HG03521 (cell line): ENCODE measurements at regions not wholly inside any gene's neighbourhood (a gene's known extent, or its start where the extent isn't known, plus 50 kb on each side); places are given as distances from the start of the nearest gene placed in this dataset.
"Not testable (repeated sequence)": the region's sequence is repeated elsewhere in the genome, so short reads cannot be mapped to it uniquely, and the experiment has no call there.

Source experiments
- ATAC-seq: cut with Tn5 transposase; IDR thresholded peaks from one replicate; pipeline ENCODE4 v1.9.1; 2021; ENCODE audit warnings: mild to moderate bottlenecking, moderate library complexity; ENCODE audit not compliant: unreplicated experiment

- ATAC-seq: not testable (repeated sequence)
Measured at GRCh38 chr2:89537862-89538261, 846.4 kb downstream of the RPIA start.

DNA sequence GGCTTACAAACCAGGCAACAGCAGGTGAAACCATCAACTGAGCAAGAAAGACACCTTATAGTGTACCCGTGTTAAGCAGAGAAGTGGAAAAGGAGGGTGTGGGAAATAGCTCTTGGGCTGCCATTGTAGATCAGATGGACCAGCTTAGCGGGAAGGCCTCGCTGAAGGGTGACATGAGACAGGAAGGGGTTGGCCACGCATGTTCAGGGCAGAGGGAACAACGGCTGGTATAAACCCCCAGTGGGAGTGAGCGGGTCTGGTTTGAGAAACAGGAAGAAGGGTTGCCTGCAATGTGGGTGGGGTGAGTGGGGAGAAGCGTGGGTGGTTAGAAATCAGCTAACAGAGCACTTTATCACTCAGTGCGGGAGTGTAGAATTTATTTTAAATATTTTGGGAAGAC is 852.6 kb downstream of the RPIA start:
- not testable (repeated sequence) for ATAC-seq

DNA sequence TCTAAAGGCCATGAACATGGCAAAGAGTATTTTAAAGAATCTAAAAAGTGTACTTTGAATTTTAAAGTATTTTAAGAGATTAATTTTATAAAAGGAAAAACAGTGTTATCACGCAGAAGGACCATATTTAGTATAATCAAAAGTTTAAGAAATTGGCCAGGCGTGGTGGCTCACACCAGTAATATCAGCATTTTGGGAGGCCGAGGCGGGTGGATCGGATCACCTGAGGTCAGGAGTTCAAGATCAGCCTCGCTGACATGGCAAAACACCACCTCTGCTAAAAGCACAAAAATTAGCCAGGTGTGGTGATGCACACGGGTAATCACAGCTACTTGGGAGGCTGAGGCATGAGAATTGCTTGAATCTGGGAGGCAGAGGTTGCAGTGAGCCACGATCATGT is 887.7 kb downstream of the RPIA start:
- not testable (repeated sequence) for ATAC-seq

GRCh38 chr2:89582816-89583215 is 891.3 kb downstream of the RPIA start:
- not testable (repeated sequence) for ATAC-seq

DNA sequence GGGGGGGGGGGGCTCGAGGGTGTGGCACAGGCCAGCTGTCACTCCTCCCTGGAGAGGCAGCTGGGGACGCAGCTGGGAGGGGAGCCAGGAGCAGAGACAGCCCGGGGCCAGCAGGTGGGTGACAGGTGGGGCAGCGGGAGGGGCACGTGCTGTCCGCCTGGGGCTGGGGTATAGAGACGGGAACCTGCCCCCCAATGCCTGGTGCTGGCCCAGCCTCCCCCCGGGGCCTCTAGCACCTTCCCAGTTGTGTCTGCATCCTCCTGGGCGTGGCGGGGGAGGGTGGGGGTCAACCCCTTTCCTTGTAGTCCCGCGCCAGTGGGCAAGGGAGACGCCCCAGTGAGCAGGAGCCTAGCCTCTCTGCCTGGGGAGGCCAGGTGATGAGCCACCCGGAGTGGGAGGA is 892.6 kb downstream of the RPIA start:
- ATAC-seq: not testable (repeated sequence)

DNA sequence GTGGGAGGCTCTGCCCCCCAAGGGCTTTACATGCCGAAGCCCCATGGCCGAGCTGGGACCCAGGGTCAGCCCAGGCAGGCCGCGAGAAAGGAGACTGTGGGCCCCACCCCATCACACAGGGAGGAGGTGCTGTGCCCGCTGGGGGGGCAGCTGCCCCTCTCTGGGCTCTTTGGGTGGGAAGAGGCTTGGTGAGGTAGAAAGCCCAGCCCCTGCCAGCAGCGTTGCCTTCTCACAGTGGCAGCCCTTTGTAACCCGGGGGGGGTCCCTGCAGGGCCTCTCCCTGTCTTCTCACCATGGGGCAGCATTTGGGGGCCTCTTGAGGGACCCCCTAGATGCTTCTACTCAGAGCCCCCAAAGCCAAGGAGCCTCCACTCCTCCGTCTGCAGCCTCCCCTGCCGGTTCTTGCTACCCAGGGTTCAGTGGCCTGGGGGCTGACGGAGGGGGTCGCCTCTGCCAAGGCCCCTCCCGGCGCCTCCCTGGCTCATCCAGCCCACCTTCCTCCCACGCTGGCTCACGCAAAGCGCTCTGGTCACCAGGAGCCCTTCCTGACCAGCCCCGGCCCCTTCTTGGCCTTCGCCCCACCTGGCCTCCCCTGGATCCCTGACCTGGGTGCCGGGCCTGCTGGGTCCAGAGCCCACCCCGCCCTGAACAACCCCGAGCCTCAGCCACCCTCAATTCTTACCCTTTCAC is 893.5 kb downstream of the RPIA start:
- not testable (repeated sequence) for ATAC-seq

GRCh38 chr2:89585558-89585920 is 894.1 kb downstream of the RPIA start:
- ATAC-seq: peak; percentile 95

- ATAC-seq: not testable (repeated sequence)
Measured at GRCh38 chr2:89599843-89600242, 908.4 kb downstream of the RPIA start.

- not testable (repeated sequence) for ATAC-seq
Measured at GRCh38 chr2:89606514-89606913, 915.0 kb downstream of the RPIA start.

GRCh38 chr2:89610207-89610926 is 918.9 kb downstream of the RPIA start:
- ATAC-seq: not testable (repeated sequence)

DNA sequence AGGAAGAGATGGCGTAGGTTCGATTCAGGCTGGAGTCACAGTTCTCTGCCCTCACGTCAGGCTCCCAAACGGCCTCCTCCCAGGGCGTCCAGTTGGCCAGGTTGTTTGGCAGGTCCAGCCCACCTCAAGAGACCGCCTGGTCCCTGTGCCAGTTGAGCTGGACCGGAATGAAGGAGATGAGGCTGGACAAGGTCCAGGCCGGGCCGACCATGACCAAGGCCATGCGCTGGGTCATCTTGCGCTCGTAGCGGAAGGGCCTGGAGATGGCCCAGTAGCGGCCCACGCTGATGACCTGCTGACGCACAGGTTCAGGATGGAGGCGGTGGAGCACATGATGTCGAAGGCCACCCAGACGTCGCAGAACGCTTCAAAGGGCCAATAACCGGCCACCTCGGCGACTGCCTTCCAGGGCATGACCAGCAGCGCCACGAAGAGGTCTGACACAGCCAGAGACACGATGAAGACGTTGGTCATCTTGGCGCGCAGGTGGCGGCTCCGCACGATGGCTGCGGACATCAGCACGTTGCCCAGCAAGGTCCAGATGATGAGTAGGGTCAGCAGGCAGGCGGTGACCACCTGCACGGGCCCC is 919.5 kb downstream of the RPIA start:
- not testable (repeated sequence) for ATAC-seq

- ATAC-seq: not testable (repeated sequence)
Measured at GRCh38 chr2:89611710-89612109, 920.2 kb downstream of the RPIA start.

DNA sequence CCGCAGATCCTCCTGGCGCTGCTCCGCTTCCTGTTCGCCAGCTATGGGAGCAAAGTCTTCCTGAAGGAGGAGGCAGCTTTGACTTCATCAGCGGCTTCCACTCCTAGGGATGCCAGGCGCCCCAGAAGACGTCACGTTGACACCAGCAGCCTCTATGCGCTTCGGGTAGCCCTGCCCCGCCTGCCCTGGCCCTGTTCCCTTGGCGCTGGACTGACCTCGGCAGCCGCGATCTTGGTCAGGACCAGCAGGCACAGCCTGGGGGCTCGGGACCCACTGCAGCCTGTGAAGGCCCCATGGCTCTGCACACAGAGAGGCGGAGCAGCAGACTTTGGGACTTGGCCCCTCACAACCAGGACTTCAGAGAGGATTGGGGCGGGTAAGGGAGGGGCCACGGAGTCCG is 957.8 kb downstream of the RPIA start:
- ATAC-seq: not testable (repeated sequence)

GRCh38 chr2:89679254-89679653 is 987.8 kb downstream of the RPIA start:
- ATAC-seq: not testable (repeated sequence)
